Vagina (tissue), 2 donors: ENCODE measurements at regions not wholly inside any gene's neighbourhood (a gene's known extent, or its start where the extent isn't known, plus 50 kb on each side); places are given as distances from the start of the nearest gene placed in this dataset.

Experiments
- DNase-seq, 2 donors: peaks; one replicate each; pipeline ENCODE4 v3.0.0-alpha.2; 2017; ENCODE audit errors: extremely low spot score in 2 of 2
- H3K27ac ChIP-seq: fragments of 200-600 bp; sonication (generic); one replicate; pipeline ENCODE4 v1.5.1; 2019
- H3K27me3 ChIP-seq: fragments of 200-600 bp; sonication (generic); one replicate; pipeline ENCODE4 v1.5.1; 2019
- H3K36me3 ChIP-seq, 2 donors: fragments of 200-600 bp; sonication (generic); one replicate each; pipeline ENCODE4 v1.5.1; 2017 to 2019
- H3K4me1 ChIP-seq: fragments of 200-600 bp; sonication (generic); one replicate; pipeline ENCODE4 v1.5.1; 2019
- H3K4me3 ChIP-seq, 2 donors: fragments of 200-600 bp; sonication (generic); 1 replicate in 1 of 2; 2 replicates in 1 of 2; pipeline ENCODE4 v1.5.1; 2016 to 2019
- H3K9me3 ChIP-seq: fragments of 200-600 bp; sonication (generic); one replicate; pipeline ENCODE4 v1.5.1; 2019
- CTCF ChIP-seq, 3 experiments: fragments of 450-650 bp in 2 of 3; fragments of 200-600 bp in 1 of 3; sonication (generic) in 1 of 3; IDR thresholded peaks; one replicate each; pipeline ENCODE4 v1.5.1; 2017 to 2019; ENCODE audit warnings: antibody characterized with exemption in 3 of 3, mild to moderate bottlenecking in 2 of 3, moderate library complexity in 2 of 3
- POLR2A ChIP-seq, 2 donors: fragments of 450-650 bp; IDR thresholded peaks; one replicate each; pipeline ENCODE4 v1.6.1; 2017; ENCODE audit warnings: antibody characterized with exemption in 2 of 2, mild to moderate bottlenecking in 2 of 2, moderate library complexity in 2 of 2
- POLR2AphosphoS5 ChIP-seq, 2 donors: sonication (generic); formaldehyde crosslinking; IDR thresholded peaks; one replicate each; pipeline ENCODE4 v1.9.0; 2017; ENCODE audit warnings: antibody characterized with exemption in 2 of 2, mild to moderate bottlenecking in 2 of 2, low read depth in 1 of 2; ENCODE audit not compliant: insufficient read depth in 1 of 2
- intact Hi-C: fragments of 100-400 bp; cut with DNase I; formaldehyde crosslinking; loops from one replicate; pipeline ENCODE4 v1.15.1; 2023

- no peak for DNase-seq
- Histone ChIP-seq H3K4me3 (no peak overlapping the region), H3K27ac (no peak overlapping the region), H3K4me1 (no peaks in the 10 kb centered on the region), H3K36me3 (no peaks in the 10 kb centered on the region), H3K9me3 (no peaks in the 10 kb centered on the region), H3K27me3 (no peaks in the 10 kb centered on the region)
- no peak for TF ChIP-seq POLR2AphosphoS5 (IDR thresholded peaks at IDR 0.05; ENCODE audit: insufficient read depth in 1 of 2, low read depth in 1 of 2)
- TF ChIP-seq CTCF (IDR thresholded peaks at IDR 0.05), result no peak
- TF ChIP-seq POLR2A (IDR thresholded peaks at IDR 0.05), result no peak
- intact Hi-C loops, result no loop called here
Observed at GRCh38 chr5:2266641-2267240, 384.0 kb upstream of the IRX4 start.

- Histone ChIP-seq H3K36me3 (no peaks in the 10 kb centered on the region), H3K27ac (no peak overlapping the region), H3K27me3 (no peaks in the 10 kb centered on the region), H3K4me3 (no peak overlapping the region), H3K4me1 (no peaks in the 10 kb centered on the region), H3K9me3 (no peaks in the 10 kb centered on the region)
- intact Hi-C loops, result no loop called here
- DNase-seq, result no peak
- no peak for TF ChIP-seq POLR2AphosphoS5 (IDR thresholded peaks at IDR 0.05; ENCODE audit: insufficient read depth in 1 of 2, low read depth in 1 of 2)
- no peak for TF ChIP-seq CTCF (IDR thresholded peaks at IDR 0.05)
- TF ChIP-seq POLR2A (IDR thresholded peaks at IDR 0.05), result no peak
Observed at GRCh38 chr5:2265341-2265740, 382.6 kb upstream of the IRX4 start.

- no peaks in the 10 kb centered on the region for H3K27me3 ChIP-seq
- DNase-seq, result peak in 1 of 2 donors; percentile 52
- H3K4me1 ChIP-seq, result no peaks in the 10 kb centered on the region
- no peaks in the 10 kb centered on the region for H3K36me3 ChIP-seq
- TF ChIP-seq POLR2AphosphoS5 (IDR thresholded peaks at IDR 0.05; ENCODE audit: insufficient read depth in 1 of 2, low read depth in 1 of 2) (no peak), POLR2A (IDR thresholded peaks at IDR 0.05) (no peak), CTCF (IDR thresholded peaks at IDR 0.05) (no peak)
- intact Hi-C loops, result no loop called here
- no peak overlapping the region for H3K4me3 ChIP-seq
- no peaks in the 10 kb centered on the region for H3K9me3 ChIP-seq
- H3K27ac ChIP-seq, result no peak overlapping the region
Observed at GRCh38 chr5:2263763-2264162, 381.0 kb upstream of the IRX4 start.

- Histone ChIP-seq H3K27me3 (no peaks in the 10 kb centered on the region), H3K4me3 (no peak overlapping the region), H3K27ac (no peak overlapping the region), H3K4me1 (no peaks in the 10 kb centered on the region), H3K9me3 (no peaks in the 10 kb centered on the region), H3K36me3 (no peaks in the 10 kb centered on the region)
- DNase-seq, result no peak
- TF ChIP-seq CTCF (IDR thresholded peaks at IDR 0.05), result no peak
- no peak for TF ChIP-seq POLR2A (IDR thresholded peaks at IDR 0.05)
- TF ChIP-seq POLR2AphosphoS5 (IDR thresholded peaks at IDR 0.05; ENCODE audit: insufficient read depth in 1 of 2, low read depth in 1 of 2), result no peak
- intact Hi-C loops, result no loop called here
Observed at GRCh38 chr5:2262620-2263019, 379.9 kb upstream of the IRX4 start.

GRCh38 chr5:2261004-2261703 is 378.4 kb upstream of the IRX4 start:
- H3K9me3 ChIP-seq, result no peaks in the 10 kb centered on the region
- intact Hi-C loops, result no loop called here
- no peak overlapping the region for H3K4me3 ChIP-seq
- no peaks in the 10 kb centered on the region for H3K27me3 ChIP-seq
- TF ChIP-seq CTCF (IDR thresholded peaks at IDR 0.05) (no peak), POLR2A (IDR thresholded peaks at IDR 0.05) (no peak), POLR2AphosphoS5 (IDR thresholded peaks at IDR 0.05; ENCODE audit: insufficient read depth in 1 of 2, low read depth in 1 of 2) (no peak)
- H3K4me1 ChIP-seq, result no peaks in the 10 kb centered on the region
- peak in 1 of 2 donors; percentile 79 for DNase-seq
- no peak overlapping the region for H3K27ac ChIP-seq
- no peaks in the 10 kb centered on the region for H3K36me3 ChIP-seq
